ENCODE measurements at regions not wholly inside any gene's neighbourhood (a gene's known extent, or its start where the extent isn't known, plus 50 kb on each side); places are given as distances from the start of the nearest gene placed in this dataset.

GRCh38 chr2:189255711-189256110 lies 76.2 kb upstream of the COL5A2 start:
- TF ChIP-seq CTCF (IDR thresholded peaks at IDR 0.05) = no peak
- TF ChIP-seq POLR2A (IDR thresholded peaks at IDR 0.05) = no peak
- TF ChIP-seq POLR2AphosphoS5 (IDR thresholded peaks at IDR 0.05; ENCODE audit: insufficient read depth in 1 of 2, low read depth in 1 of 2) = no peak
